Neural cell (in vitro differentiated cells): ENCODE measurements at regions not wholly inside any gene's neighbourhood (a gene's known extent, or its start where the extent isn't known, plus 50 kb on each side); places are given as distances from the start of the nearest gene placed in this dataset.

ENCODE experiments used
- H2AFZ ChIP-seq: fragments of 200-600, 300-800 bp; sonication (generic), shearing (Covaris generic); 2 replicates; pipeline ENCODE4 v1.6.0; 2014; ENCODE audit warnings: low read depth, mild to moderate bottlenecking, antibody characterized with exemption, low read length, moderate library complexity
- H3F3A ChIP-seq: fragments of 200-600 bp; shearing (Covaris generic); 2 replicates; pipeline ENCODE4 v1.6.1; 2016; ENCODE audit warnings: mild to moderate bottlenecking, moderate library complexity, mixed read lengths, antibody characterized with exemption, low read length; ENCODE audit not compliant: insufficient read depth, poor library complexity, severe bottlenecking
- H3K27ac ChIP-seq: fragments of 200-600, 300-800 bp; sonication (generic), shearing (Covaris generic); 2 replicates; pipeline ENCODE4 v1.5.1; 2014; ENCODE audit warnings: mild to moderate bottlenecking, low read length, moderate library complexity
- H3K27me3 ChIP-seq: fragments of 300-800, 200-600 bp; sonication (generic), shearing (Covaris generic); 2 replicates; pipeline ENCODE4 v1.6.0; 2014; ENCODE audit warnings: mild to moderate bottlenecking, low read depth, low read length, moderate library complexity; ENCODE audit not compliant: insufficient read depth
- H3K36me3 ChIP-seq: fragments of 300-800, 200-600 bp; sonication (generic), shearing (Covaris generic); 2 replicates; pipeline ENCODE4 v1.5.1; 2014; ENCODE audit warnings: mild to moderate bottlenecking, antibody characterized with exemption, low read length, moderate library complexity; ENCODE audit not compliant: insufficient read depth
- H3K4me2 ChIP-seq: fragments of 300-800, 200-600 bp; sonication (generic), shearing (Covaris generic); 2 replicates; pipeline ENCODE4 v1.6.0; 2014; ENCODE audit warnings: mild to moderate bottlenecking, low read length
- H3K4me3 ChIP-seq: fragments of 300-800, 200-600 bp; sonication (generic), shearing (Covaris generic); 2 replicates; pipeline ENCODE4 v1.5.1; 2014; ENCODE audit warnings: mild to moderate bottlenecking, low read length, moderate library complexity
- H3K79me2 ChIP-seq: fragments of 200-600 bp; shearing (Covaris generic); replicated peaks from 2 replicates; pipeline ENCODE4 v1.6.0; 2014; ENCODE audit warnings: mild to moderate bottlenecking, low read length, moderate library complexity; ENCODE audit not compliant: insufficient read depth
- H3K9ac ChIP-seq: fragments of 300-800, 200-600 bp; sonication (generic), shearing (Covaris generic); 2 replicates; pipeline ENCODE4 v1.6.1; 2016; ENCODE audit warnings: mild to moderate bottlenecking, low read length, mixed read lengths
- H3K9me2 ChIP-seq: fragments of 200-600 bp; shearing (Covaris generic); 2 replicates; pipeline ENCODE4 v1.6.1; 2016; ENCODE audit warnings: mild to moderate bottlenecking, low read length, mixed read lengths; ENCODE audit not compliant: insufficient read depth
- H3K9me3 ChIP-seq: fragments of 200-600, 300-800 bp; sonication (generic), shearing (Covaris generic); 2 replicates; pipeline ENCODE4 v1.6.1; 2016; ENCODE audit warnings: mild to moderate bottlenecking, mixed run types, low read length, moderate library complexity, mixed read lengths
- H4K20me1 ChIP-seq: fragments of 200-600 bp; shearing (Covaris generic); 2 replicates; pipeline ENCODE4 v1.6.1; 2016; ENCODE audit warnings: mild to moderate bottlenecking, mixed run types; ENCODE audit not compliant: insufficient read depth
- CTCF ChIP-seq: fragments of 450-650 bp; IDR thresholded peaks from 2 replicates; pipeline ENCODE4 v1.5.1; 2014; ENCODE audit warnings: antibody characterized with exemption, mild to moderate bottlenecking, moderate library complexity; ENCODE audit not compliant: poor library complexity, severe bottlenecking
- EP300 ChIP-seq: fragments of 450-650 bp; conservative IDR thresholded peaks from 2 replicates; pipeline ENCODE4 v1.6.1; 2014; ENCODE audit warnings: antibody characterized with exemption, mild to moderate bottlenecking, moderate library complexity; ENCODE audit not compliant: poor library complexity, severe bottlenecking
- EZH2 ChIP-seq: fragments of 200-600, 300-800 bp; shearing (Covaris generic), sonication (generic); IDR thresholded peaks from 2 replicates; pipeline ENCODE4 v1.6.1; 2014; ENCODE audit warnings: antibody characterized with exemption, low read length, borderline replicate concordance, mild to moderate bottlenecking; ENCODE audit not compliant: insufficient read depth, poor library complexity, severe bottlenecking
- MXI1 ChIP-seq: fragments of 450-650 bp; conservative IDR thresholded peaks from 2 replicates; pipeline ENCODE4 v1.6.1; 2014; ENCODE audit warnings: antibody characterized with exemption, mild to moderate bottlenecking; ENCODE audit not compliant: poor library complexity, severe bottlenecking
- POLR2AphosphoS5 ChIP-seq: IDR thresholded peaks from 2 replicates; pipeline ENCODE4 v1.6.1; 2012
- RAD21 ChIP-seq: fragments of 450-650 bp; conservative IDR thresholded peaks from 2 replicates; pipeline ENCODE4 v1.6.1; 2014; ENCODE audit warnings: antibody characterized with exemption, mild to moderate bottlenecking, moderate library complexity
- REST ChIP-seq: IDR thresholded peaks from 2 replicates; pipeline ENCODE4 v1.6.1; 2012; ENCODE audit warnings: borderline replicate concordance
- SMC3 ChIP-seq: fragments of 450-650 bp; conservative IDR thresholded peaks from 2 replicates; pipeline ENCODE4 v1.6.1; 2014; ENCODE audit warnings: antibody characterized with exemption, mild to moderate bottlenecking, moderate library complexity; ENCODE audit not compliant: poor library complexity
- TAF1 ChIP-seq: IDR thresholded peaks from 2 replicates; pipeline ENCODE4 v1.6.1; 2012; ENCODE audit warnings: low read depth

GRCh38 chr9:81086416-81086815 is 602.9 kb downstream of the TLE1 start:
- Histone ChIP-seq H3K79me2 (no peaks in the 10 kb centered on the region), H3K9me3 (no peaks in the 10 kb centered on the region), H3K27me3 (no peaks in the 10 kb centered on the region), H2AFZ (no peak overlapping the region), H3K9ac (no peak overlapping the region), H4K20me1 (no peaks in the 10 kb centered on the region), H3K27ac (no peak overlapping the region), H3F3A (no peaks in the 10 kb centered on the region), H3K9me2 (no peaks in the 10 kb centered on the region), H3K4me2 (no peak overlapping the region), H3K4me3 (no peak overlapping the region), H3K36me3 (no peaks in the 10 kb centered on the region)
- TF ChIP-seq REST, result no peak
- no peak for TF ChIP-seq EP300
- no peak for TF ChIP-seq RAD21
- no peak for TF ChIP-seq MXI1
- no peak for TF ChIP-seq CTCF
- TF ChIP-seq POLR2AphosphoS5, result no peak
- no peak for TF ChIP-seq EZH2
- TF ChIP-seq SMC3, result no peak
- no peak for TF ChIP-seq TAF1

GRCh38 chr9:81083854-81084512 is 605.4 kb downstream of the TLE1 start:
- no peaks in the 10 kb centered on the region for H3K79me2 ChIP-seq
- H3K9me3 ChIP-seq, result no peaks in the 10 kb centered on the region
- H3K27me3 ChIP-seq, result no peaks in the 10 kb centered on the region
- no peaks in the 10 kb centered on the region for H3K9me2 ChIP-seq
- H2AFZ ChIP-seq, result no peak overlapping the region
- no peaks in the 10 kb centered on the region for H3F3A ChIP-seq
- no peak overlapping the region for H3K4me3 ChIP-seq
- H4K20me1 ChIP-seq, result no peaks in the 10 kb centered on the region
- no peak overlapping the region for H3K4me2 ChIP-seq
- H3K36me3 ChIP-seq, result no peaks in the 10 kb centered on the region
- no peak overlapping the region for H3K27ac ChIP-seq
- TF ChIP-seq EP300, result no peak
- TF ChIP-seq POLR2AphosphoS5, result no peak
- TF ChIP-seq EZH2, result no peak
- TF ChIP-seq RAD21, result no peak
- TF ChIP-seq SMC3, result no peak
- no peak for TF ChIP-seq REST
- TF ChIP-seq CTCF, result no peak
- no peak overlapping the region for H3K9ac ChIP-seq
